WI38 (cell line): ENCODE measurements at regions not wholly inside any gene's neighbourhood (a gene's known extent, or its start where the extent isn't known, plus 50 kb on each side); places are given as distances from the start of the nearest gene placed in this dataset.
A peak's percentile ranks its signal among the peaks of the same experiment; 100 is the strongest.

ENCODE experiments used
- H3K4me3 ChIP-seq: 2 replicates; pipeline ENCODE4 v1.5.1; 2011; ENCODE audit warnings: low read depth, mild to moderate bottlenecking, control low read depth, low read length
- CTCF ChIP-seq: IDR thresholded peaks from 2 replicates; pipeline ENCODE4 v1.5.1; 2012; ENCODE audit warnings: low read depth, mild to moderate bottlenecking, control low read depth, low read length

GRCh38 chr13:60214213-60215055 is 50.7 kb upstream of the DIAPH3 start:
- H3K4me3 ChIP-seq, result no peak overlapping the region
- no peak for TF ChIP-seq CTCF

- H3K4me3 ChIP-seq, result no peak overlapping the region
- no peak for TF ChIP-seq CTCF
Observed at GRCh38 chr13:60220072-60220471, 56.3 kb upstream of the DIAPH3 start.

- no peak for TF ChIP-seq CTCF
- H3K4me3 ChIP-seq, result no peak overlapping the region
Observed at GRCh38 chr13:60221581-60221980, 57.9 kb upstream of the DIAPH3 start.

- peak; percentile 41; the same call in 1 of the 2 replicates for TF ChIP-seq CTCF
- H3K4me3 ChIP-seq, result no peak overlapping the region
Observed at GRCh38 chr13:60226507-60226906, 62.8 kb upstream of the DIAPH3 start.

GRCh38 chr13:60227158-60227557 is 63.4 kb upstream of the DIAPH3 start:
- no peak overlapping the region for H3K4me3 ChIP-seq
- no peak for TF ChIP-seq CTCF

GRCh38 chr13:60229708-60230272 is 66.1 kb upstream of the DIAPH3 start:
- H3K4me3 ChIP-seq, result no peak overlapping the region
- no peak for TF ChIP-seq CTCF

GRCh38 chr13:60230593-60230992 is 66.9 kb upstream of the DIAPH3 start:
- TF ChIP-seq CTCF, result no peak
- H3K4me3 ChIP-seq, result no peak overlapping the region
